Spleen (tissue), 11 donors: ENCODE measurements at regions not wholly inside any gene's neighbourhood (a gene's known extent, or its start where the extent isn't known, plus 50 kb on each side); places are given as distances from the start of the nearest gene placed in this dataset.

Source experiments
- DNase-seq: peaks from one replicate; pipeline ENCODE4 v3.0.0-alpha.2; 2020
- H3K27ac ChIP-seq, 8 donors: fragments of 200-600 bp; sonication (generic) in 7 of 8; 1 replicate in 4 of 8; 2 replicates in 4 of 8; pipeline versions ENCODE4 v1.5.0 to v1.8.0; 2016 to 2021; ENCODE audit warnings: inconsistent platforms in 4 of 8, mild to moderate bottlenecking in 4 of 8, moderate library complexity in 1 of 8
- H3K27me3 ChIP-seq, 7 donors: fragments of 200-600 bp; sonication (generic) in 6 of 7; replicated peaks in 1 of 7; 1 replicate in 4 of 7; 2 replicates in 3 of 7; pipeline versions ENCODE4 v1.5.0 to v1.8.0; 2016 to 2021; ENCODE audit warnings: inconsistent platforms in 3 of 7, mild to moderate bottlenecking in 1 of 7
- H3K36me3 ChIP-seq, 6 donors: fragments of 200-600 bp; sonication (generic) in 5 of 6; 1 replicate in 4 of 6; 2 replicates in 2 of 6; pipeline versions ENCODE4 v1.5.0 to v1.8.0; 2016 to 2021; ENCODE audit warnings: inconsistent platforms in 2 of 6
- H3K4me1 ChIP-seq, 6 donors: fragments of 200-600 bp; sonication (generic) in 5 of 6; 1 replicate in 3 of 6; 2 replicates in 3 of 6; pipeline versions ENCODE4 v1.5.0 to v1.8.0; 2016 to 2021; ENCODE audit warnings: inconsistent platforms in 3 of 6
- H3K4me3 ChIP-seq, 8 donors: fragments of 200-600 bp; sonication (generic) in 7 of 8; 1 replicate in 4 of 8; 2 replicates in 4 of 8; pipeline versions ENCODE4 v1.5.0 to v1.8.0; 2016 to 2021; ENCODE audit warnings: inconsistent platforms in 4 of 8, mild to moderate bottlenecking in 4 of 8, moderate library complexity in 2 of 8
- H3K9me3 ChIP-seq, 8 donors: fragments of 200-600 bp; sonication (generic) in 7 of 8; 1 replicate in 4 of 8; 2 replicates in 4 of 8; pipeline versions ENCODE4 v1.5.0 to v1.8.0; 2016 to 2021; ENCODE audit warnings: inconsistent platforms in 4 of 8
- POLR2A ChIP-seq, 3 donors: fragments of 450-650 bp; IDR thresholded peaks; one replicate each; pipeline ENCODE4 v1.5.1; 2017; ENCODE audit warnings: antibody characterized with exemption in 3 of 3, mild to moderate bottlenecking in 1 of 3
- POLR2AphosphoS5 ChIP-seq, 3 donors: sonication (generic); formaldehyde crosslinking; IDR thresholded peaks; one replicate each; pipeline ENCODE4 v1.5.1; 2017; ENCODE audit warnings: antibody characterized with exemption in 3 of 3
- WGBS, 5 donors: extraction: QIAGEN DNeasy Blood & Tissue Kit in 3 of 5; methylation state at CpG; one replicate each; pipeline versions ENCODE4 v1.1.5 to v1.1.7; 2013 to 2018; 5-methylcytosine and 5-hydroxymethylcytosine counted together
- intact Hi-C: fragments of 100-400 bp; cut with DNase I; formaldehyde crosslinking; loops from one replicate; pipeline ENCODE4 v1.15.0; 2023; ENCODE audit warnings: low total_unique reads
- TF ChIP-seq, protein P1 (sequence below), 11 experiments: fragments of 200-600 bp in 7 of 11; fragments of 450-650 bp in 4 of 11; sonication (generic) in 4 of 11; IDR thresholded peaks in 8 of 11; conservative IDR thresholded peaks in 3 of 11; 1 replicate in 7 of 11; 2 replicates in 4 of 11; pipeline versions ENCODE4 v1.4.0 to v1.8.0; 2016 to 2021; ENCODE audit warnings: antibody characterized with exemption in 11 of 11, inconsistent platforms in 4 of 11, mild to moderate bottlenecking in 1 of 11
- donor health status: healthy with polysubstance abuse.
- donor health status: DM: no; HTN: no; CAD: no; lungs with moderate emphysema.
- donor health status: DM: no; HTN: no; CAD: no.
- donor health status: Bipolar disorder and iron deficiency.
- donor health status: healthy.
- donor health status: DM: no; HTN: no; CAD: no.
- donor health status: DM: yes; HTN: yes; CAD: no.

DNA sequence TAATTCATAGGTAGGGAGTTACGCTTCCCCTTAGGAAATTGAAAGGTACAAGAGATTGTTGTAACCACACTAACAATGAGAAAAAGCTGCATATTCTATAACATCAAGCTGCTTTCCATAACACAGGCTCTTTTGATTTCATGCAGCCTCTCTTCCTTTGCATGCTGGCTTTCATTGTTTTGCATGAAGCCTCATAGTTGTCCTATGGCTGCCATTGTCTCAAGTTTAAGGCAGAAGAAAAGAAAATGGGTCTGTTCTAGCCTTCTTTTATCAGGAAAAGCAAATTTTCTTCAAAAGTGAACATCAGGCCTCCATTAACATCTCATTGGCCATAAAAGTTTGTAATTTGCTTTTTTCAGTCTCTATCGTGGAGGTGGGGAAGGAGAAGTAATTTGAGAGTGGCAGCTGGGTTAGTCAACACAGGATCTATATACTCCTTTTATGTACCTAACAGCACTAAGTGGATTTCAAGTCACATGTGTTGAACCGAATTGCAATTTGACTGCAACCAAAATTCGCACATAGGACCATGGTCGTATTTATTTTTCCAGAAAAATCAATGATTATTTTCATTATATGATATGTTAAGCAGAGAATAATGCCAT is 248.5 kb upstream of the RND3 start:
- TF ChIP-seq POLR2AphosphoS5 (IDR thresholded peaks at IDR 0.05) (no peak), POLR2A (IDR thresholded peaks at IDR 0.05) (no peak)
- TF ChIP-seq, protein P1, sequence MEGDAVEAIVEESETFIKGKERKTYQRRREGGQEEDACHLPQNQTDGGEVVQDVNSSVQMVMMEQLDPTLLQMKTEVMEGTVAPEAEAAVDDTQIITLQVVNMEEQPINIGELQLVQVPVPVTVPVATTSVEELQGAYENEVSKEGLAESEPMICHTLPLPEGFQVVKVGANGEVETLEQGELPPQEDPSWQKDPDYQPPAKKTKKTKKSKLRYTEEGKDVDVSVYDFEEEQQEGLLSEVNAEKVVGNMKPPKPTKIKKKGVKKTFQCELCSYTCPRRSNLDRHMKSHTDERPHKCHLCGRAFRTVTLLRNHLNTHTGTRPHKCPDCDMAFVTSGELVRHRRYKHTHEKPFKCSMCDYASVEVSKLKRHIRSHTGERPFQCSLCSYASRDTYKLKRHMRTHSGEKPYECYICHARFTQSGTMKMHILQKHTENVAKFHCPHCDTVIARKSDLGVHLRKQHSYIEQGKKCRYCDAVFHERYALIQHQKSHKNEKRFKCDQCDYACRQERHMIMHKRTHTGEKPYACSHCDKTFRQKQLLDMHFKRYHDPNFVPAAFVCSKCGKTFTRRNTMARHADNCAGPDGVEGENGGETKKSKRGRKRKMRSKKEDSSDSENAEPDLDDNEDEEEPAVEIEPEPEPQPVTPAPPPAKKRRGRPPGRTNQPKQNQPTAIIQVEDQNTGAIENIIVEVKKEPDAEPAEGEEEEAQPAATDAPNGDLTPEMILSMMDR (IDR thresholded peaks at IDR 0.05 in 8 of 11, conservative IDR thresholded peaks at IDR 0.05 in 3 of 11), result no peak
- intact Hi-C loops, result no loop called here
- no peak overlapping the region for H3K4me3 ChIP-seq
- no peaks in the 10 kb centered on the region for H3K4me1 ChIP-seq
- 72 to 86% (median 76%) methylated on average over 5 of the region's 5 CpGs for WGBS, 5 donors
- no peaks in the 10 kb centered on the region for H3K27me3 ChIP-seq
- H3K27ac ChIP-seq, result no peak overlapping the region
- H3K36me3 ChIP-seq, result no peaks in the 10 kb centered on the region
- H3K9me3 ChIP-seq, result no peaks in the 10 kb centered on the region
- DNase-seq, result no peak

DNA sequence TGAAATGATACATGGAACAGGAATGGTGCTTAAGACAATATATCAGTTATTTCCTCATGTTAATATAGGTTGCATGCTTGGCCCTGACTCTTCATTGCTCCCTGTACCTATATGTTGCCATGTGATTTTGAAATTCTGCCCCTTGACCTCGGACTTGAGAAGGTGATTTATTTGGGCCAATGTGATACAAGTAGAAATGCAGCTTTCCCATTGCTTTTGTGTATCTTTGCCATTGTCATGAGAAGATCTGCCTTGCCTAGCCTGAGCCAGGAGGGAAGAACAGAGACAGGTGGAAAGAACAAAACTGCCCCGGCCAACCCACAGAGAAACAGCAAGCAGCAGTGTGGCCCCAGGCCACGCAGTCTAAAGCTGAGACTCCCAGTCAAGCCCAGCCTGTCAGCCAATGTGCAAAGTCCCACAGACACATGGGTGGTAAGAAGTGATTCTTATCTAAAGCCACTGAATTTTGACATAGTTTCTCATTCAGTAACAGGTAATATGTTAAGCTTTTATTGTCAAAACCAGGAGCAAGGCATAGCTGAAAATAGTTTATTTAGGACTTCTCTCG is 245.7 kb upstream of the RND3 start:
- intact Hi-C loops, result no loop called here
- Histone ChIP-seq H3K27ac (no peak overlapping the region), H3K4me3 (no peak overlapping the region), H3K4me1 (no peaks in the 10 kb centered on the region), H3K9me3 (peaks cover 0 to 2% (median 0%) of the 10 kb centered on the region in 8 donors), H3K36me3 (no peaks in the 10 kb centered on the region), H3K27me3 (no peaks in the 10 kb centered on the region)
- no peak for DNase-seq
- 71 to 77% (median 72%) methylated on average over 4 of the region's 4 CpGs for WGBS, 5 donors
- TF ChIP-seq POLR2A (IDR thresholded peaks at IDR 0.05) (no peak), POLR2AphosphoS5 (IDR thresholded peaks at IDR 0.05) (no peak)
- TF ChIP-seq, protein P1 (IDR thresholded peaks at IDR 0.05 in 8 of 11, conservative IDR thresholded peaks at IDR 0.05 in 3 of 11), result no peak

DNA sequence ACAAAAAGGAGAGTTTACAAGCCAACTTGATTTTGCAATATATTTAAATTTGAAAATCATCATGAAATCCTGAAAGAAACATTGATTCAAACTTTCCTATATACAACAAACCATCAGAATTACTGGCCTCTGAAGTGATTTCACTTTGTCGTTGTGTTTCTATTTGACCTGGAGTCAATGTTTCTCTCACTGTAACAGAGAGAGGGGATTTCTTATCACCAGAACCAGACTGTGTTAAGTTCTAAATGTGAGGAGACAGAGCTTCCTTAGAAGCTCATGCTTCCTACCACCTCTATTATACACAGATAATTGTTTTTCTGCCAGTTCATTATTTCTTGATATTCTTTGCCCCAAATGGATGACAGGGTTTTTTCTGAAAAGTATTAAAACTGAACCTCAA is 245.0 kb upstream of the RND3 start:
- TF ChIP-seq POLR2A (IDR thresholded peaks at IDR 0.05) (no peak), POLR2AphosphoS5 (IDR thresholded peaks at IDR 0.05) (no peak)
- TF ChIP-seq, protein P1 (IDR thresholded peaks at IDR 0.05 in 8 of 11, conservative IDR thresholded peaks at IDR 0.05 in 3 of 11), result no peak
- intact Hi-C loops, result no loop called here
- WGBS, 5 donors, result 9 to 31% (median 26%) methylated on average over 1 of the region's 1 CpG
- Histone ChIP-seq H3K4me1 (no peaks in the 10 kb centered on the region), H3K36me3 (no peaks in the 10 kb centered on the region), H3K27me3 (no peaks in the 10 kb centered on the region), H3K9me3 (peaks cover 0 to 2% (median 0%) of the 10 kb centered on the region in 8 donors), H3K27ac (no peak overlapping the region), H3K4me3 (no peak overlapping the region)
- no peak for DNase-seq

DNA sequence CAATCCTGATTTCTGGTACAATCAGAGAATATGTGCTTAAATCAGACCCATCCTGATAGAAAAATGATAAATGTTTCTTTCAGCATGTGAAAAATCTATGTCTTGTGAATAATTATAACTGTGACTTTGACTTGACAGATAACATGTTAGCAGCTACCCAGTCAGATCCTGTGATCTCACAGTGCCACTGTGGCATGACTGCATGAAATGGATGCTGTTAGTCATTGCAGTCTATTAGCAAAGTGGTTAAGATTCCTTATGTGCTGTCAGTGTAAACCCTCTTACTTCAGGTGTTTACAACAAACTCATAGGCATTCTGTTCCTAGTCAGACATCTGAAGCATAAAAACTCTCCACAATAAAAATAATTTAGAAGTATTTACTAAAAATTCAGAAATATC is 244.6 kb upstream of the RND3 start:
- no peak overlapping the region for H3K4me3 ChIP-seq
- H3K27ac ChIP-seq, result no peak overlapping the region
- DNase-seq, result no peak
- no peaks in the 10 kb centered on the region for H3K4me1 ChIP-seq
- H3K36me3 ChIP-seq, result no peaks in the 10 kb centered on the region
- intact Hi-C loops, result no loop called here
- H3K27me3 ChIP-seq, result no peaks in the 10 kb centered on the region
- H3K9me3 ChIP-seq, result peaks cover 0 to 2% (median 0%) of the 10 kb centered on the region in 8 donors
- no peak for TF ChIP-seq POLR2AphosphoS5 (IDR thresholded peaks at IDR 0.05)
